ENCODE measurements at regions not wholly inside any gene's neighbourhood (a gene's known extent, or its start where the extent isn't known, plus 50 kb on each side); places are given as distances from the start of the nearest gene placed in this dataset.

- TF ChIP-seq POLR2AphosphoS5 (IDR thresholded peaks at IDR 0.05; ENCODE audit: borderline replicate concordance, low read depth, low read length) (no peak), EZH2 (IDR thresholded peaks at IDR 0.05) (no peak)
These were observed 475.2 kb upstream of the EPHA3 start for GRCh38 chr3:88632226-88632625.

Measured in SK-N-MC (cell line).